ENCODE measurements at regions not wholly inside any gene's neighbourhood (a gene's known extent, or its start where the extent isn't known, plus 50 kb on each side); places are given as distances from the start of the nearest gene placed in this dataset.

GRCh38 chrX:94977986-94978385, 1304.0 kb downstream of the FAM133A start:
- no peak for TF ChIP-seq CTCF (IDR thresholded peaks at IDR 0.05)
- TF ChIP-seq POLR2A (IDR thresholded peaks at IDR 0.05): no peak
